HepG2 (cell line): ENCODE measurements at regions not wholly inside any gene's neighbourhood (a gene's known extent, or its start where the extent isn't known, plus 50 kb on each side); places are given as distances from the start of the nearest gene placed in this dataset.

Source experiments
- ATAC-seq: fragments of 200-7000 bp; cut with Tn5 transposase; 3 replicates; pipeline ENCODE4 v1.9.1; 2020; ENCODE audit warnings: mild to moderate bottlenecking, moderate library complexity
- BruUV-seq: library from RNA; stranded (reverse); fragments of 400-500 nt; replicated peaks from 2 replicates; lab custom pipeline; 2021; lab: Mats Ljungman, UMichigan
- CTCF ChIA-PET: fragments of 300-600 bp; formaldehyde crosslinking; extraction: SDS; loops from one replicate; lab custom pipeline; 2021; ENCODE audit warnings: low total read pairs, inconsistent platforms, low intra/inter-chr PET ratio; lab: Yijun Ruan, JAX
- POLR2A ChIA-PET: fragments of 350-600 bp; sonication (Branson Sonifier 250); formaldehyde crosslinking; loops from one replicate; lab custom pipeline; 2020; ENCODE audit warnings: antibody characterized with exemption, inconsistent platforms; lab: Yijun Ruan, JAX
- DNase-seq: peaks from one replicate; pipeline ENCODE4 v3.0.0-alpha.2; 2015; ENCODE audit warnings: low spot score
- FAIRE-seq: peaks from 3 replicates; lab custom pipeline; 2011; peaks lifted over from hg19 to GRCh38; lab: Jason Lieb, UNC
- H2AFZ ChIP-seq: one replicate; pipeline ENCODE4 v1.6.1; 2011; ENCODE audit warnings: low read length, inconsistent platforms
- H3K27ac ChIP-seq: fragments of 300-600 bp; 3 replicates; pipeline ENCODE4 v1.8.0; 2011; ENCODE audit warnings: mixed run types, mild to moderate bottlenecking, mixed read lengths, low read length, inconsistent platforms; ENCODE audit not compliant: insufficient read depth; ENCODE audit errors: extremely low read length
- H3K27me3 ChIP-seq, 2 experiments: fragments of 200-600 bp in 1 of 2; 2 replicates in 1 of 2; 3 replicates in 1 of 2; pipeline versions ENCODE4 v1.6.0 to v1.8.0; 2011; ENCODE audit warnings: low read length in 2 of 2, mild to moderate bottlenecking in 2 of 2, moderate library complexity in 2 of 2, inconsistent platforms in 1 of 2; ENCODE audit not compliant: insufficient read depth in 2 of 2, control insufficient read depth in 1 of 2
- H3K36me3 ChIP-seq, 2 experiments: fragments of 200-600 bp in 1 of 2; replicated peaks in 1 of 2; 2 replicates in 1 of 2; 3 replicates in 1 of 2; pipeline versions ENCODE4 v1.5.1 to v1.8.0; 2011; ENCODE audit warnings: low read length in 2 of 2, inconsistent platforms in 1 of 2; ENCODE audit not compliant: insufficient read depth in 2 of 2, control insufficient read depth in 1 of 2
- H3K4me1 ChIP-seq: 2 replicates; pipeline ENCODE4 v1.5.1; 2012; ENCODE audit warnings: low read length, inconsistent platforms; ENCODE audit not compliant: insufficient read depth
- H3K4me2 ChIP-seq: 2 replicates; pipeline ENCODE4 v1.6.0; 2011; ENCODE audit warnings: low read depth, low read length, inconsistent platforms
- H3K4me3 ChIP-seq, 3 experiments: fragments of 200-600 bp in 1 of 3; sonication (generic), shearing (Covaris generic) in 1 of 3; replicated peaks in 1 of 3; 2 replicates each; pipeline ENCODE4 v1.5.1; 2011 to 2016; ENCODE audit warnings: low read length in 3 of 3, inconsistent platforms in 2 of 3, low read depth in 2 of 3, mild to moderate bottlenecking in 2 of 3, control low read depth in 1 of 3, mixed read lengths in 1 of 3; ENCODE audit not compliant: insufficient read depth in 1 of 3
- H3K79me2 ChIP-seq: one replicate; pipeline ENCODE4 v1.6.1; 2011; ENCODE audit warnings: low read length, inconsistent platforms; ENCODE audit not compliant: insufficient read depth
- H3K9ac ChIP-seq: 2 replicates; pipeline ENCODE4 v1.6.0; 2011; ENCODE audit warnings: mild to moderate bottlenecking, low read depth, low read length, inconsistent platforms; ENCODE audit not compliant: insufficient read depth
- H3K9me3 ChIP-seq: 2 replicates; pipeline ENCODE4 v1.5.1; 2012; ENCODE audit warnings: mild to moderate bottlenecking, low read length
- H4K20me1 ChIP-seq: 2 replicates; pipeline ENCODE4 v1.6.0; 2011; ENCODE audit warnings: inconsistent platforms, mild to moderate bottlenecking, low read length, moderate library complexity; ENCODE audit not compliant: insufficient read depth
- MTF1 ChIP-seq: sonication (generic); formaldehyde crosslinking; IDR thresholded peaks from 2 replicates; pipeline ENCODE4 v1.5.0; 2020; ENCODE audit warnings: missing genetic modification reagents
- SKI ChIP-seq: fragments of 450-650 bp; IDR thresholded peaks from one replicate; pipeline ENCODE4 v1.6.1; 2018; ENCODE audit warnings: mild to moderate bottlenecking; ENCODE audit not compliant: partially characterized antibody
- ZXDC ChIP-seq: sonication (generic); formaldehyde crosslinking; IDR thresholded peaks from 2 replicates; pipeline ENCODE4 v1.5.0; 2020; ENCODE audit warnings: mild to moderate bottlenecking, missing genetic modification reagents
- WGBS: methylation state at CpG from one replicate; pipeline ENCODE4 v1.1.6; 2017; ENCODE audit warnings: low lambda C conversion rate; 5-methylcytosine and 5-hydroxymethylcytosine counted together
- in situ Hi-C: cut with HindIII; loops from 2 replicates; pipeline ENCODE4 v1.10.0; 2017; ENCODE audit warnings: low pct_unique_long_range_greater_than_20kb; ENCODE audit not compliant: extremely low pct_ligation_motif_present
- intact Hi-C: fragments of 100-400 bp; cut with micrococcal nuclease; formaldehyde crosslinking; loops from one replicate; pipeline ENCODE4 v1.10.0; 2022; ENCODE audit not compliant: unreplicated experiment
- TF ChIP-seq, protein P1 (sequence below), 2 experiments: IDR thresholded peaks; 2 replicates each; pipeline ENCODE4 v1.6.1; 2011 to 2012; ENCODE audit warnings: low read length in 2 of 2, borderline replicate concordance in 1 of 2, low read depth in 1 of 2, mild to moderate bottlenecking in 1 of 2, moderate library complexity in 1 of 2

GRCh38 chr15:52975941-52976449 lies 185.9 kb upstream of the ONECUT1 start:
- H3K4me1 ChIP-seq, result no peaks in the 10 kb centered on the region
- H3K27ac ChIP-seq, result no peak overlapping the region
- no peak for DNase-seq
- no peaks in the 10 kb centered on the region for H3K79me2 ChIP-seq
- no peak overlapping the region for H3K4me3 ChIP-seq
- CTCF ChIA-PET, result no interaction called here
- POLR2A ChIA-PET, result no interaction called here
- H3K27me3 ChIP-seq, result no peaks in the 10 kb centered on the region; a peak in 2 of 5 replicates
- H3K4me2 ChIP-seq, result no peak overlapping the region
- in situ Hi-C loops (no loop called here), intact Hi-C loops (no loop called here)
- FAIRE-seq, result no peak
- WGBS, result 31% methylated on average over 3 of the region's 4 CpGs
- no peak for ATAC-seq
- BruUV-seq, result no TSS peak
- H4K20me1 ChIP-seq, result no peaks in the 10 kb centered on the region
- no peak overlapping the region for H2AFZ ChIP-seq
- no peaks in the 10 kb centered on the region for H3K36me3 ChIP-seq
- no peaks in the 10 kb centered on the region for H3K9me3 ChIP-seq
- TF ChIP-seq ZXDC, result no peak
- no peak for TF ChIP-seq SKI
- TF ChIP-seq, protein P1, sequence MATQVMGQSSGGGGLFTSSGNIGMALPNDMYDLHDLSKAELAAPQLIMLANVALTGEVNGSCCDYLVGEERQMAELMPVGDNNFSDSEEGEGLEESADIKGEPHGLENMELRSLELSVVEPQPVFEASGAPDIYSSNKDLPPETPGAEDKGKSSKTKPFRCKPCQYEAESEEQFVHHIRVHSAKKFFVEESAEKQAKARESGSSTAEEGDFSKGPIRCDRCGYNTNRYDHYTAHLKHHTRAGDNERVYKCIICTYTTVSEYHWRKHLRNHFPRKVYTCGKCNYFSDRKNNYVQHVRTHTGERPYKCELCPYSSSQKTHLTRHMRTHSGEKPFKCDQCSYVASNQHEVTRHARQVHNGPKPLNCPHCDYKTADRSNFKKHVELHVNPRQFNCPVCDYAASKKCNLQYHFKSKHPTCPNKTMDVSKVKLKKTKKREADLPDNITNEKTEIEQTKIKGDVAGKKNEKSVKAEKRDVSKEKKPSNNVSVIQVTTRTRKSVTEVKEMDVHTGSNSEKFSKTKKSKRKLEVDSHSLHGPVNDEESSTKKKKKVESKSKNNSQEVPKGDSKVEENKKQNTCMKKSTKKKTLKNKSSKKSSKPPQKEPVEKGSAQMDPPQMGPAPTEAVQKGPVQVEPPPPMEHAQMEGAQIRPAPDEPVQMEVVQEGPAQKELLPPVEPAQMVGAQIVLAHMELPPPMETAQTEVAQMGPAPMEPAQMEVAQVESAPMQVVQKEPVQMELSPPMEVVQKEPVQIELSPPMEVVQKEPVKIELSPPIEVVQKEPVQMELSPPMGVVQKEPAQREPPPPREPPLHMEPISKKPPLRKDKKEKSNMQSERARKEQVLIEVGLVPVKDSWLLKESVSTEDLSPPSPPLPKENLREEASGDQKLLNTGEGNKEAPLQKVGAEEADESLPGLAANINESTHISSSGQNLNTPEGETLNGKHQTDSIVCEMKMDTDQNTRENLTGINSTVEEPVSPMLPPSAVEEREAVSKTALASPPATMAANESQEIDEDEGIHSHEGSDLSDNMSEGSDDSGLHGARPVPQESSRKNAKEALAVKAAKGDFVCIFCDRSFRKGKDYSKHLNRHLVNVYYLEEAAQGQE (IDR thresholded peaks at IDR 0.05; ENCODE audit: borderline replicate concordance in 1 of 2, low read depth in 1 of 2, low read length in 2 of 2), result peak in 1 of 2 experiments; percentile 73; a peak in 3 of 4 replicates
- TF ChIP-seq MTF1 (CRISPR knock-in tag), result no peak
- no peak overlapping the region for H3K9ac ChIP-seq
